Caco-2 (cell line): ENCODE measurements at regions not wholly inside any gene's neighbourhood (a gene's known extent, or its start where the extent isn't known, plus 50 kb on each side); places are given as distances from the start of the nearest gene placed in this dataset.

Source experiments
- BruUV-seq: library from RNA; stranded (reverse); fragments of 400-500 nt; replicated peaks from 2 replicates; lab custom pipeline; 2021; lab: Mats Ljungman, UMichigan
- CTCF ChIA-PET: fragments of 300-600 bp; sonication (Branson Sonifier 250); formaldehyde crosslinking; loops from one replicate; lab custom pipeline; 2022; ENCODE audit warnings: antibody characterized with exemption; lab: Charles Lee
- POLR2A ChIA-PET: fragments of 300-600 bp; sonication (Branson Sonifier 250); formaldehyde crosslinking; loops from one replicate; lab custom pipeline; 2022; ENCODE audit warnings: antibody characterized with exemption; lab: Charles Lee
- DNase-seq, 2 experiments: peaks; one replicate each; pipeline versions ENCODE4 v3.0.0 to v3.0.0-alpha.2; 2020 to 2022
- H3K27me3 ChIP-seq: replicated peaks from 2 replicates; pipeline ENCODE4 v1.6.0; 2011; ENCODE audit warnings: low read length; ENCODE audit not compliant: control insufficient read depth, insufficient read depth
- H3K36me3 ChIP-seq: 2 replicates; pipeline ENCODE4 v1.5.1; 2011; ENCODE audit warnings: low read length; ENCODE audit not compliant: control insufficient read depth, insufficient read depth
- H3K4me1 ChIP-seq: fragments of 250-450 bp; sonication (Bioruptor Pico); 2 replicates; pipeline ENCODE4 v1.5.1; 2020; ENCODE audit warnings: mild to moderate bottlenecking
- H3K4me3 ChIP-seq: 2 replicates; pipeline ENCODE4 v1.5.1; 2011; ENCODE audit warnings: low read depth, mild to moderate bottlenecking, control low read depth, low read length
- H3K9me3 ChIP-seq: fragments of 250-450 bp; sonication (Bioruptor Pico); 2 replicates; pipeline ENCODE4 v1.5.1; 2020; ENCODE audit warnings: mild to moderate bottlenecking, moderate library complexity
- H3K27ac Mint-ChIP-seq: one replicate; pipeline ENCODE4 v1.8.0; 2022; ENCODE audit warnings: mixed read lengths; ENCODE audit not compliant: unreplicated experiment
- H3K27me3 Mint-ChIP-seq: one replicate; pipeline ENCODE4 v1.8.0; 2022; ENCODE audit warnings: mixed read lengths; ENCODE audit not compliant: insufficient read depth, unreplicated experiment
- H3K36me3 Mint-ChIP-seq: one replicate; pipeline ENCODE4 v1.8.0; 2022; ENCODE audit warnings: mild to moderate bottlenecking, mixed read lengths; ENCODE audit not compliant: insufficient read depth, unreplicated experiment
- H3K4me1 Mint-ChIP-seq: one replicate; pipeline ENCODE4 v1.8.0; 2022; ENCODE audit warnings: low read depth, mixed read lengths; ENCODE audit not compliant: unreplicated experiment
- H3K4me3 Mint-ChIP-seq: one replicate; pipeline ENCODE4 v1.8.0; 2022; ENCODE audit warnings: mild to moderate bottlenecking, moderate library complexity, mixed read lengths; ENCODE audit not compliant: unreplicated experiment
- H3K9me3 Mint-ChIP-seq: one replicate; pipeline ENCODE4 v1.8.0; 2022; ENCODE audit warnings: mixed read lengths; ENCODE audit not compliant: unreplicated experiment
- intact Hi-C: fragments of 100-400 bp; cut with micrococcal nuclease; formaldehyde crosslinking; loops from one replicate; pipeline ENCODE4 v1.10.0; 2022; ENCODE audit not compliant: unreplicated experiment
- TF ChIP-seq, protein P1 (sequence below), 2 experiments: fragments of 200-600 bp in 1 of 2; IDR thresholded peaks; 1 replicate in 1 of 2; 2 replicates in 1 of 2; pipeline versions ENCODE4 v1.5.1 to v1.8.0; 2011 to 2022; ENCODE audit warnings: antibody characterized with exemption in 1 of 2, control low read depth in 1 of 2, inconsistent platforms in 1 of 2, low read depth in 1 of 2, low read length in 1 of 2, mild to moderate bottlenecking in 1 of 2, moderate library complexity in 1 of 2; ENCODE audit not compliant: insufficient read depth in 1 of 2, severe bottlenecking in 1 of 2, unreplicated experiment in 1 of 2

GRCh38 chr18:43382641-43383403 lies 105.5 kb upstream of the SYT4 start:
- TF ChIP-seq, protein P1, sequence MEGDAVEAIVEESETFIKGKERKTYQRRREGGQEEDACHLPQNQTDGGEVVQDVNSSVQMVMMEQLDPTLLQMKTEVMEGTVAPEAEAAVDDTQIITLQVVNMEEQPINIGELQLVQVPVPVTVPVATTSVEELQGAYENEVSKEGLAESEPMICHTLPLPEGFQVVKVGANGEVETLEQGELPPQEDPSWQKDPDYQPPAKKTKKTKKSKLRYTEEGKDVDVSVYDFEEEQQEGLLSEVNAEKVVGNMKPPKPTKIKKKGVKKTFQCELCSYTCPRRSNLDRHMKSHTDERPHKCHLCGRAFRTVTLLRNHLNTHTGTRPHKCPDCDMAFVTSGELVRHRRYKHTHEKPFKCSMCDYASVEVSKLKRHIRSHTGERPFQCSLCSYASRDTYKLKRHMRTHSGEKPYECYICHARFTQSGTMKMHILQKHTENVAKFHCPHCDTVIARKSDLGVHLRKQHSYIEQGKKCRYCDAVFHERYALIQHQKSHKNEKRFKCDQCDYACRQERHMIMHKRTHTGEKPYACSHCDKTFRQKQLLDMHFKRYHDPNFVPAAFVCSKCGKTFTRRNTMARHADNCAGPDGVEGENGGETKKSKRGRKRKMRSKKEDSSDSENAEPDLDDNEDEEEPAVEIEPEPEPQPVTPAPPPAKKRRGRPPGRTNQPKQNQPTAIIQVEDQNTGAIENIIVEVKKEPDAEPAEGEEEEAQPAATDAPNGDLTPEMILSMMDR (IDR thresholded peaks at IDR 0.05; ENCODE audit: insufficient read depth in 1 of 2, low read depth in 1 of 2, low read length in 1 of 2, severe bottlenecking in 1 of 2, unreplicated experiment in 1 of 2): no peak
- H3K27me3 ChIP-seq: no peaks in the 10 kb centered on the region
- no peaks in the 10 kb centered on the region for H3K9me3 ChIP-seq
- H3K4me1 ChIP-seq: no peaks in the 10 kb centered on the region
- intact Hi-C loops: no loop called here
- H3K27me3 Mint-ChIP-seq: no peaks in the 10 kb centered on the region
- no peaks in the 10 kb centered on the region for H3K9me3 Mint-ChIP-seq
- no peaks in the 10 kb centered on the region for H3K36me3 Mint-ChIP-seq
- no TSS peak for BruUV-seq
- H3K4me3 Mint-ChIP-seq: no peak overlapping the region
- no peaks in the 10 kb centered on the region for H3K4me1 Mint-ChIP-seq
- no peak overlapping the region for H3K27ac Mint-ChIP-seq
- no peaks in the 10 kb centered on the region for H3K36me3 ChIP-seq
- no peak for DNase-seq
- H3K4me3 ChIP-seq: no peak overlapping the region
- ChIA-PET POLR2A (no interaction called here), CTCF (no interaction called here)

DNA sequence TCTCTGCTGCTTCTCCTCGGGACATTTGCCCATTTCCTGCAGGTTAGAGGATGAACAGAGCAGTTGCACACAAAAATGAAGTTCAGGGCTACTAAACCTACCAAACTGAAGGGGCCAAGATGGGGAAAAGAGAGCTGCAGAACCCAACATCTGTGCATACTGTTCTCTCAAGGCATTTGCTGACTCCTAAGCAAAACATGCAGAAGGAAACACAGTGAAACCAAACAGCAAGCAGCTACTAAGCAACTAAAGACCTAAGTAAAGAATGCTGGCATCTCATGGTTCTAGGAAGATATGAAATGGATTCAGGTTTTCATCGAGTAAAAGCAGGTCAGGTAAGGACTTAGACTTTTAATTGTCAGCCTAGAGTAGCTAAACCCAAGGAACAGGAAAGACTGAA lies 111.9 kb upstream of the SYT4 start:
- Mint-ChIP-seq H3K4me1 (no peaks in the 10 kb centered on the region), H3K27ac (no peak overlapping the region), H3K36me3 (no peaks in the 10 kb centered on the region), H3K27me3 (no peaks in the 10 kb centered on the region), H3K4me3 (no peak overlapping the region), H3K9me3 (no peaks in the 10 kb centered on the region)
- CTCF ChIA-PET: no interaction called here
- H3K36me3 ChIP-seq: no peaks in the 10 kb centered on the region
- POLR2A ChIA-PET: no interaction called here
- H3K9me3 ChIP-seq: no peaks in the 10 kb centered on the region
- BruUV-seq: no TSS peak
- H3K27me3 ChIP-seq: no peaks in the 10 kb centered on the region
- intact Hi-C loops: no loop called here
- DNase-seq: no peak
- TF ChIP-seq, protein P1 (IDR thresholded peaks at IDR 0.05; ENCODE audit: insufficient read depth in 1 of 2, low read depth in 1 of 2, low read length in 1 of 2, severe bottlenecking in 1 of 2, unreplicated experiment in 1 of 2): no peak
- no peaks in the 10 kb centered on the region for H3K4me1 ChIP-seq
- H3K4me3 ChIP-seq: no peak overlapping the region

DNA sequence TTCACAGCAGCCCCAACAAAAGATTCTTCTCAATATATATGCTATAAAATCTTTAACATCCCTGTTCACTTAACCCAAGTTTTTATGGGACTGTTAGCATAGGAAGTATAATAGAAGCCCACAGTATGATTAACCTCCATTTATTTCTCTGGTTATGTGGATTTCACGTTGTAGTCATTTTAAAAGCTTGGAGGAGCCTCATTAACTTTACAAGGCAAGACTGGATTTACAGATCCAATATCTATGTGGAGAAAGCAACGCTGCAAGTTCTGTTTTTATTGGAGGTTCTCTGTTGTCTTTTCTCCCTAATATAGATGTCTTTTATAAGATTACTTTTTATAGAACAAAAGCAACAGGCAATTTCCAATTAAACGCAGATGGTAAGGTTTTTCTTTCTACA lies 114.9 kb upstream of the SYT4 start:
- no peaks in the 10 kb centered on the region for H3K36me3 Mint-ChIP-seq
- H3K4me1 ChIP-seq: no peaks in the 10 kb centered on the region
- no peaks in the 10 kb centered on the region for H3K4me1 Mint-ChIP-seq
- no peaks in the 10 kb centered on the region for H3K27me3 Mint-ChIP-seq
- no peak for DNase-seq
- no peak overlapping the region for H3K4me3 Mint-ChIP-seq
- POLR2A ChIA-PET: no interaction called here
- no peaks in the 10 kb centered on the region for H3K27me3 ChIP-seq
- no TSS peak for BruUV-seq
- H3K9me3 ChIP-seq: no peaks in the 10 kb centered on the region
- no peaks in the 10 kb centered on the region for H3K9me3 Mint-ChIP-seq
- H3K36me3 ChIP-seq: no peaks in the 10 kb centered on the region
- CTCF ChIA-PET: no interaction called here
- H3K27ac Mint-ChIP-seq: no peak overlapping the region
- no peak overlapping the region for H3K4me3 ChIP-seq
- TF ChIP-seq, protein P1 (IDR thresholded peaks at IDR 0.05; ENCODE audit: insufficient read depth in 1 of 2, low read depth in 1 of 2, low read length in 1 of 2, severe bottlenecking in 1 of 2, unreplicated experiment in 1 of 2): no peak
- intact Hi-C loops: no loop called here
